ENCODE measurements at regions not wholly inside any gene's neighbourhood (a gene's known extent, or its start where the extent isn't known, plus 50 kb on each side); places are given as distances from the start of the nearest gene placed in this dataset.
"Not testable (repeated sequence)": the region's sequence is repeated elsewhere in the genome, so short reads cannot be mapped to it uniquely, and the experiment has no call there.

DNA sequence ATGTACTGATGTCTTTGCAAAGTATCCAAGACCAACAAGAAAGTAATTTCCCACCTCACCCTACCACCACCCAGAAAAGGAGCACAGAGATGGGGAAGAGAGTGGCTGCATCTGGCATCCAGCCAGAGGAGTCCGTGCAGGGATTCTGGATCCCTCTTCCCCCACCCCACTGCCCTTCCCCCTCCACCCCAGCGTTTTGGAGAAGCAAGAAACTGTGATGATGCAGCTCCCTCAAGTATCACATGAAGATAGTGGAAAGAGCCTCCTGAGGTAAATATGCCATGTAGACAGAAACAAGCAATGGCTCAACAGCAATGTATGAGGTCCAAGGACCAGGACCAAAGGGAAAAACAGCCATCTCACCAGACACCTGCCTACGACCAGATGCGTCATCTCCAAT lies 153.8 kb downstream of the DEPDC1B start:
- DNase-seq: no peak

- no peak for DNase-seq
Measured at GRCh38 chr5:60545551-60545950, 154.4 kb downstream of the DEPDC1B start.

- no peak for DNase-seq
Measured at GRCh38 chr5:60544142-60544541, 155.8 kb downstream of the DEPDC1B start.

DNA sequence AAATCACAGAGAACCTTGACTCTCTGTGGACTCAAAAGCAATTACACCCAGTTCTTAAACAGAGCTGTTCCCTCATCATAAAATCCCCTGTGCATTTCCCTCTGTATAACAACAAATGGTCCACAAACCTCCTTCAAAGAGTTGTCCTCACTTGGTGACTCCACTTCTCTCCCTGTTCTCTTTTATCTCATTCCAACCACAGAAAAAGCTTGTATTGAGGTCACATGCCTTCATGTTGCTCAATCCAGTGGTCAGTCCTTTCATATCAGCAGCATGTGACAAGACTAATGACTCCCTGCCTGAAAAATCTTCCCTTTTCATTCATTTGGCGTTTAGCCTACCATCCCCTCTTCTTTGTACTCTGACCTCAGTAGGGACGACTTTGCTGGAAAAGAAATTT lies 158.0 kb downstream of the DEPDC1B start:
- no peak for DNase-seq

- DNase-seq: no peak
Measured at GRCh38 chr5:60540856-60541805, 158.8 kb downstream of the DEPDC1B start.

GRCh38 chr5:60538955-60539866 lies 160.8 kb downstream of the DEPDC1B start:
- no peak for DNase-seq

DNA sequence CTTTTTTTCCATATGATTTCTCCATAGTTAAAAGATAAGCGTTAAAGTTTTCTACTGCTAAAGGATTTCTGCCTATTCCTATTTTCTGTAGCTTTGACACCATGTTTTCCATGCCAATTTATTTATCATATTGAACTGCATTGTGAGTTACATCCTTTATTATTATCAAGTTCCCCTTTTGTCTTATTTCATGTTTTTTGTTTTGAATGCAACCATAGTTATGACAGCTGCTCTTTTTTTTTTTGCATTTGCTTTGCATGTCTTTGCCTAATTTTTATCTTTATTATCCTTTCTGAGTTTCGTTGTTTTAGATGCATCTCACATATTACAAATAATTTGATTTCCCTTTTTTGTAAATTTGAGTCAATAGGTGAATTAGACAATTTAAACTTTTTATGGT lies 161.5 kb downstream of the DEPDC1B start:
- no peak for DNase-seq

- no peak for DNase-seq
Measured at GRCh38 chr5:60535951-60536350, 164.0 kb downstream of the DEPDC1B start.

- no peak for DNase-seq
Measured at GRCh38 chr5:60535198-60535597, 164.8 kb downstream of the DEPDC1B start.

DNA sequence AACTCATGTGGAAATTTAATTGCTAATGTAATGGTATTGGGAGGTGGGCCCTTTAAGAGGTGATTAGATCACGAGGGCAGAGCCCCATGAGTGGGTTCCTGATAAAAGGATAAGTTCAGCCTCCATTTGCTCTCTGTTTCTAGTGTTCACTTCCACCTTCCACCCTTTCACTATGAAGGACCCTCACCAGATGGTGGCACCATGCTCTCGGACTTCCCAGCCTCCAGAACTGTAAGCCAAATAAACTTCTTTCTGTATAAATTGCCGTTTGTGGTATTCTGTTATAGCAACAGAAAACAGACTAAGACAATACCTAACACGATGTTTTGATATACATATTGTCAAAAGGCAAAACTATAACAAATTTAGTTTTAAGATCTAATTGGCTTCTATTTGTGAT lies 166.2 kb downstream of the DEPDC1B start:
- DNase-seq: no peak

- not testable (repeated sequence) for DNase-seq
Measured at GRCh38 chr5:60532796-60533195, 167.2 kb downstream of the DEPDC1B start.

GRCh38 chr5:60530144-60530848 lies 169.7 kb downstream of the DEPDC1B start:
- DNase-seq: not testable (repeated sequence)

DNA sequence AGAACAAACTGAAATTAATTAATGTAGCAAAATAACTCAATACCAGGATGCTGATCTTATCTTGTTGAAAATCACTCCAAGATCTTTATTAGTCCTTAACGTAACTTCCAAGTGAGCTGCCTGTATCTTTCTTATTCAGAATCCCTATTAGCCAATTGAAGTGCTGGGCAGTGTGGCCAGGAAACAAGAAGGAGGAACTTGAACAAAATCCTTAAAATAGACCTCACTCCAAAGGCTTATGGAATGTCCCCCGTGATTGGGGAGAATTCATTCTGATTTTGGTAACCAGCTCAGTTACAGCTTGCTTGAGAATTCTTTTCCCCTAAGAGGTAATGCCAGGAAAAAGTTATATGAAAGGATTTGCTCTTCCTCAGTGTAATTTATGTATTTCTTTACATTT lies 171.0 kb downstream of the DEPDC1B start:
- no peak for DNase-seq

- DNase-seq: no peak
Measured at GRCh38 chr5:60527072-60527471, 172.9 kb downstream of the DEPDC1B start.

DNA sequence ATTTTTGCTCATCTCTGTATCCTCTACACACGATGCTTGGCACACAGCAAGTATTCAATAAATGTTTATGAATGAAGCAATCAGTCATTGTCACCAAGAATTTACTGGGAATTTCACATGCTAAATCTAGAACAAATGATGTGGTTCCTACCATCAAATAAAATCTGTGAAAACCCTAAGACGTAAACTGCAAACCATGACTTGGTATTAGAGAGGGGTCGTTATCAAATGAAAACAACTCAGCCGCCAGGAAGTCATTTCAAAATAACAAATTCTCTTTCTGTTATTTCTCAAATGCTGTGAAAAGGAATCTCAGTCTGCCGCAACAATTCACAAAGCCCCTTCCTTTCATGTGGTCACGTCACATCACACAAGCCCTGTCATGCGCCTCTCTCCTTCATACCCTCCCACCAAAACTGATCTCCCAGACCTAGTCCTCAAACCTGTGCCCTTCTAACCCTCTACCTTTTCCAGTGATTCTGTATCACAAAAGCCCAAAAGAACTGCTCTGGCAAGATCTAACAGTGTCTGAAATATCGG lies 173.6 kb downstream of the DEPDC1B start:
- no peak for DNase-seq

DNA sequence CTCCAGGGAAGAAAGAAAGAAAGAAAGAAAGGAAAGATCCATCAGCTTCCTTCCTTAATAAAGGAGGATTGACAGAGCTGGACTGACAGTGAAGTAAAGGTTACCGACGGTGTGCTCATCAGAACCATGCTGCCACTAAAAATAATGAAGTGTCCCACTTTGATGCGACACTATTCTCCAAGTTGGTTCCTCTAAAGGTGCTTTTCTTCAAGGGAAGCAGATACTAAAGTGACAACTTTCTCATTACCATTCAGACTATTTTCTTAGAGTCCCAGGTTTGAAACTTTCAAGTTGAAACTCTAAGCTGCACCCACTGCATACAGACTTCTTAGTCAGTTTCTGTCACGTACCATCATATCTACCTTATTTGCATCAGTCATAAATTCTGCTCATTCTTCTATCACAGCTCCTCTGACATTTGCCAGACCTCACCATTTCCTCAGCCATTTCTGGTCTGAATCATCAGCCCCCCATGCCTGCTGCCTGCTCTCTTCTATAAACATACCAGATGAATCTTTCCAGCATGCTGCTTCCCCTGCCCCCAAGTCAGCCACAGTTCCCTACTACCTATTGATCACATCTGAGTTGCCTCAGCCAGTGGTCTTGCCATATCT lies 177.6 kb downstream of the DEPDC1B start:
- no peak for DNase-seq

DNA sequence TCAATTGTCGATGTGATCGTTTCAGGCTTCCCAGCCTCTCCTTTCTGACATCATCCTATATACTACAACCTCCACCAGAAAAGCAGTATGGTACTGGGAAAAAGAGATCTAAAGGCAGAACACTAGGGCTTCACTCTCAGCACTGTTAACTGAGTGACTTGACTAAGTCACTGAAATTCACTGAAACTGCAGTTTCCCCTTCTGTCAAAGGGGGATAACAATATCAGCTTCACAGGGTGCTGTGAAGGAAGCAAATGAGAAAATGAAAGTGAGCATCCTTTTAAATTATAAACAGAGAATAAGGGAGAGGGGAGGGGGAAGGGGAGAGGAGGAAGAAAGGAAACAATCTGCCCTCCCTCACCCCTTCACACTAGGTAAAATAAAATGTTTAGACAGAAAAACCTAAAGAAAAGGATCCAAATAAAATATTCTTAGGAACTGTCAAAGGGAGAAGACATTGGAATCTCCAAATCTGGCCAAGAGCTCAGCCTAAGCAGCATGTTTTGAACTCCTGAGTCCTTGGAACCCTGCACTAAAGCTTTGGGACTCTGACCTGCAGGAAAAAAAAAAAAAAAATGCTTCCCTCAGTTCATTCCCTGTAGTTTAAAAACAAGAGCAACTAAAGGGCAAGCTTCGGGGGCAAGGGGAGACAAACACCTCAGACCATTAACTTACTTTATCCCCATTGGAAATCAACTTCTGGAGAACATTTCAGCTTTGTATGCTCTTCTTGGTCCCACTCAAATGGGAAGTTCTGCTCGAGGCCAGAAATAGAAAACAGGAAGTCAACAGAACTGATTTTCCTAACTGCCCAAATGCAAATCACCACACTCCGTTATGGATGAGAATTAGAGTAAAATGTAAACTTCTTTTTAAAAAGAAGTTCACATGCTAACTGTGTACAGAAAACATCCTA lies 178.3 kb downstream of the DEPDC1B start:
- no peak for DNase-seq

- DNase-seq: no peak
Measured at GRCh38 chr5:60520451-60521227, 179.3 kb downstream of the DEPDC1B start.

DNA sequence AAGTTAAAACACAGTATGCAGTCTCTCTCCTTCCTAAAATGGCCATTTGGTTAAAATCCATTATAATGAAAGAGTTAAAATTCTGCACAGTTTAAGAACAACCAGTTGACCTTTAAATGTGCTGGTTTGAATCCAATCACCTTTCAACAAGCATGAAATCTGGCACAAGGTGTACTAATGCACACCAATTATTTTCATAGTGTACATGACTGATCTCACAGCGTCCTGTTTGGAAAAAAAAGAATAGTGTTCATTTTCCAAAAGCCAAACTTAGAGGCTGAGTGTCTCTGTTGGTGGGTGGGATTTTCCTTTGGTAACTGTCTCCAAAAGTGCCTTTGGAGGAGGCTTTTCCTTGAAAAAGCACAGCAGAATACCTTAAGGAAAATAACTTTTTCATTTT lies 180.6 kb downstream of the DEPDC1B start:
- DNase-seq: no peak

GRCh38 chr5:60517850-60518249 lies 182.1 kb downstream of the DEPDC1B start:
- no peak for DNase-seq

Measured in kidney glomerular epithelial cell (primary cell).